ENCODE measurements at regions not wholly inside any gene's neighbourhood (a gene's known extent, or its start where the extent isn't known, plus 50 kb on each side); places are given as distances from the start of the nearest gene placed in this dataset.

GRCh38 chr18:67924656-67925055 is 408.1 kb upstream of the DSEL start:
- TF ChIP-seq POLR2AphosphoS5 (IDR thresholded peaks at IDR 0.05) = no peak
- TF ChIP-seq POLR2A (IDR thresholded peaks at IDR 0.05) = no peak
- no peak for TF ChIP-seq CTCF (IDR thresholded peaks at IDR 0.05)
- TF ChIP-seq EP300 (IDR thresholded peaks at IDR 0.05) = no peak
- Histone ChIP-seq H3K27ac (no peak overlapping the region), H3K4me3 (no peak overlapping the region), H3K4me1 (no peaks in the 10 kb centered on the region), H3K36me3 (no peaks in the 10 kb centered on the region), H3K9me3 (no peaks in the 10 kb centered on the region), H3K27me3 (no peaks in the 10 kb centered on the region)
- ATAC-seq (ENCODE audit: low FRiP score in 2 of 2) (no peak), DNase-seq (no peak)
- 61 to 71% methylated on average over 1 of the region's 1 CpG for WGBS, 2 donors

GRCh38 chr18:67919316-67919715 is 402.8 kb upstream of the DSEL start:
- no peak for ATAC-seq (ENCODE audit: low FRiP score in 2 of 2)

GRCh38 chr18:67916097-67916496 is 399.6 kb upstream of the DSEL start:
- Histone ChIP-seq H3K9me3 (no peaks in the 10 kb centered on the region), H3K36me3 (no peaks in the 10 kb centered on the region), H3K27ac (no peak overlapping the region), H3K4me1 (no peaks in the 10 kb centered on the region), H3K4me3 (no peak overlapping the region), H3K27me3 (no peaks in the 10 kb centered on the region)
- no peak for ATAC-seq (ENCODE audit: low FRiP score in 2 of 2)
- TF ChIP-seq POLR2AphosphoS5 (IDR thresholded peaks at IDR 0.05) (no peak), CTCF (IDR thresholded peaks at IDR 0.05) (no peak)
- 93 to 94% methylated on average over 7 of the region's 7 CpGs for WGBS, 2 donors
- DNase-seq = no peak

More at GRCh38 chr18:67919316-67919715, 402.8 kb upstream of the DSEL start:
- Histone ChIP-seq H3K4me3 (no peak overlapping the region), H3K27me3 (no peaks in the 10 kb centered on the region), H3K9me3 (no peaks in the 10 kb centered on the region), H3K27ac (no peak overlapping the region), H3K36me3 (no peaks in the 10 kb centered on the region), H3K4me1 (no peaks in the 10 kb centered on the region)
- no peak for DNase-seq
- 87 to 97% methylated on average over 1 of the region's 1 CpG for WGBS, 2 donors
- TF ChIP-seq POLR2A (IDR thresholded peaks at IDR 0.05) (no peak), POLR2AphosphoS5 (IDR thresholded peaks at IDR 0.05) (no peak)

GRCh38 chr18:67913040-67913439 is 396.5 kb upstream of the DSEL start:
- Histone ChIP-seq H3K27ac (no peak overlapping the region), H3K9me3 (no peaks in the 10 kb centered on the region), H3K27me3 (no peaks in the 10 kb centered on the region), H3K36me3 (no peaks in the 10 kb centered on the region), H3K4me1 (no peaks in the 10 kb centered on the region), H3K4me3 (no peak overlapping the region)
- WGBS, 2 donors = 69 to 83% methylated on average over 1 of the region's 1 CpG
- DNase-seq (no peak), ATAC-seq (ENCODE audit: low FRiP score in 2 of 2) (no peak)
- TF ChIP-seq EP300 (IDR thresholded peaks at IDR 0.05) (no peak), POLR2A (IDR thresholded peaks at IDR 0.05) (no peak), CTCF (IDR thresholded peaks at IDR 0.05) (no peak), POLR2AphosphoS5 (IDR thresholded peaks at IDR 0.05) (no peak)

GRCh38 chr18:67901573-67901972 is 385.1 kb upstream of the DSEL start:
- Histone ChIP-seq H3K27ac (no peak overlapping the region), H3K27me3 (no peaks in the 10 kb centered on the region), H3K4me1 (no peaks in the 10 kb centered on the region), H3K4me3 (no peak overlapping the region), H3K9me3 (no peaks in the 10 kb centered on the region), H3K36me3 (no peaks in the 10 kb centered on the region)
- WGBS, 2 donors = 86 to 89% methylated on average over 5 of the region's 5 CpGs
- no peak for TF ChIP-seq CTCF (IDR thresholded peaks at IDR 0.05)
- no peak for TF ChIP-seq POLR2AphosphoS5 (IDR thresholded peaks at IDR 0.05)
- TF ChIP-seq EP300 (IDR thresholded peaks at IDR 0.05) = no peak
- TF ChIP-seq POLR2A (IDR thresholded peaks at IDR 0.05) = no peak
- DNase-seq = no peak
- no peak for ATAC-seq (ENCODE audit: low FRiP score in 2 of 2)

Measured in upper lobe of left lung (tissue), 6 donors.